PFSK-1 (cell line): ENCODE measurements at regions not wholly inside any gene's neighbourhood (a gene's known extent, or its start where the extent isn't known, plus 50 kb on each side); places are given as distances from the start of the nearest gene placed in this dataset.

Experiments
- REST ChIP-seq, 2 experiments: IDR thresholded peaks; 2 replicates each; pipeline versions ENCODE4 v1.6.1 to v1.8.0; 2011 to 2012; ENCODE audit warnings: low read depth in 2 of 2, low read length in 2 of 2, control low read depth in 1 of 2, inconsistent platforms in 1 of 2, mild to moderate bottlenecking in 1 of 2, moderate library complexity in 1 of 2; ENCODE audit not compliant: insufficient read depth in 1 of 2
- SIN3A ChIP-seq: IDR thresholded peaks from 2 replicates; pipeline ENCODE4 v1.6.1; 2012; ENCODE audit warnings: mild to moderate bottlenecking, low read length, moderate library complexity, borderline replicate concordance; ENCODE audit not compliant: insufficient read depth

GRCh38 chr13:99436686-99437416 is 64.4 kb upstream of the TM9SF2 start:
- no peak for TF ChIP-seq REST (IDR thresholded peaks at IDR 0.05; ENCODE audit: insufficient read depth in 1 of 2, low read depth in 2 of 2, low read length in 2 of 2)
- no peak for TF ChIP-seq SIN3A
